HPDE6-E6E7 (cell line): ENCODE measurements at regions not wholly inside any gene's neighbourhood (a gene's known extent, or its start where the extent isn't known, plus 50 kb on each side); places are given as distances from the start of the nearest gene placed in this dataset.
"Not testable (repeated sequence)": the region's sequence is repeated elsewhere in the genome, so short reads cannot be mapped to it uniquely, and the experiment has no call there.

Experiments used
- DNase-seq: peaks from one replicate; pipeline ENCODE4 v3.0.0; 2011; ENCODE audit warnings: missing footprints; ENCODE audit errors: extremely low spot score

DNA sequence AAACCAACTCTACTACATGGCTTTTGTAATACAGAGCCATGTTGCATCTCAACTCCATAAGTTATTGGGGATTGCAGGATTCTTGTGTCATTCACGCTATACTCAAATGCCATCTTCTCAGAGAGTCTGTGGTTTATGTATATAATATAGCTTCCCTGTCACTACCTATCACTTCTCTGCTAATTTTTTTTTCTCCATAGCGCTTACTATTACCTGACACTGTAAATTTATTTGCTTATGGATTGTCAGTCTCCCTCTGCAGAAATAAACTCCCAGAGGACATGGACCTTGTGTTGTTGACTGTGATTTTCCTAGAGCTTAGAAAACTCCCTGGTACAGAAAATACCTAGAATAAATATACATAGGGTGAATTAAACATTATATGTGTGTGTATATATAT is 990.5 kb downstream of the TBL1XR1 start:
- DNase-seq: no peak

DNA sequence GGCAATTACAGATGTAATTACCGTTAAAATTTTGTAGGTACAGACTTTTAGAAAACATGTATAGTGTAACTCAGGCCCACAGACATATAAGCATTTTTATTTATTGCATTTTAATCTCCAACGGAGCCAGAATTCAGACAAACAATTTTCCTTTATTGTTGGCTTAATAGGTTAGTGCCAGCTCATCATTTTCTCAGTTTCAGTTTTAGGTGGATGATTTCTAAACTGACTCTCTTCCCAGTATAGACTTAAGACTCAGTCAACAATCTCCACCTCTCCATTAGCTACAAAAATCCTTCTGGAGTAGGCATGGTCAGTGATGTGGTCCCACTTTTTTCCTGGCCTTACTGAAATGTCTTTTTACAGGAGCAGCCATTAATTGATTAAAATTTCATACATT is 994.6 kb downstream of the TBL1XR1 start:
- no peak for DNase-seq

DNA sequence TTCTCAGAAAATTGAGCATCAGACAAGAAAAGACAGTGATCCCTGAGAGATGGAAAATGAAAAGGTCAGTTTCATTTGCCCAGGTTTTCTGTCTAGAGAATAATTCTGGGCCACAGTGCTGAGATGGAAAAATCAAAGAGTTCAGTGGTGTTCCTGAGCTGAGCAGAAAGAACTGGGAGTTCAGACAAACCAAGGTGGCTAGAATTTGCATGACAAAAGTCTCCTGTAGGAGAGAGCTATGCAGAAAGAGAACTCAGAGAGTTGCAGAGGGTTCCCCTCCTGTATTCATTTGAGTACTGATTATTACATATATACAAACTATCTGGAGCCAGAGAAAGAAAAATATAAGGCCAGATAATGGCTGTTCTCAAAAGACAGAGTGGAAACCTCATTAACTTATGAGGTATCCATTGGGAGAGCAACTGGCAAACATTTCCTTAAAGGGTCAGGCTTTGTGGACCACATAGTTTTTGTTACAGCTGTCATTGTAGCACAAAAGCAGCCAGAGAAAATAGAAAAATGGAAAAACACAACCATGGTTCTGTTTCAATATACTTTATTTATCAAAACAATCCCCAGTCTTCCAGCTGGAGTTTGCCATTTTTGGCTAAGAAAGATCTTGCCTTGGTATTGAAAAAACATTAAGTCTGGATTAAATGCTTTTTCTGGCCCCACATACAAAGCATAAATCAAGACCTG is 1004.1 kb downstream of the TBL1XR1 start:
- no peak for DNase-seq

DNA sequence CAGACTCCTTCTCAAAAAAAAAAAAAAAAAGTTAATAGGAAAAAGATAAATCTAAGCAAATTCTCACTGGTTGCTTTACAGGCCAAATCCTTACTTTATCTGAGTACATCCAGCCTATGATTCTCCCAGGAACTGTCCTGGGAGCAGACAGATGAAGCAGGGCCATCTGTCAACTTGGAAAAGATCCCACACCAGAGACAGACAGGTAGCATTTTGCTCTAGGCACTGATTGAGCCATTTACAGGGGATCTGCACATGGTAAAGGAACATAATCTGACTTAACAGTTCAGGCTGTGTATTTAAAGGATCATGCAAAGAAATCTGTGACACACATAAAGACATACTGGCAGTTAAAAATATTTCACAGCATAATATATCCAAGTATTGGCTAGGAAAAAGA is 1006.5 kb downstream of the TBL1XR1 start:
- no peak for DNase-seq

DNA sequence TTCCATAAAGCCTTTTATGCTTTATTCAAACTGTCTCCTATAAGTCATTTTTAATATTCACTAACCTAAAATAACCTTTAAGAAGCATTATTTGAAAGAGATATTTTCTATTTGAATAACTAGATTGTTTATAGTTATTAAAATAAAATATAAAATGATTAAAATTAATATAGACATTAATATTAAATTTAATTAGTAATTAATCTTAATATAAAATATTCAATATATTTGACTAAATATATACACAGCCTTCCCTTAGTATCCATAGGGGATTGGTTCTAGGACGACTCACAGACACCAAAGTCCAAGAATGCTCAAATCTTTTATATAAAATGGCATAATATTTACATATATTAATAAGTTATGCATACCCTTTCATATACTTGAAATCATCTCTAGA is 1014.1 kb downstream of the TBL1XR1 start:
- no peak for DNase-seq

DNA sequence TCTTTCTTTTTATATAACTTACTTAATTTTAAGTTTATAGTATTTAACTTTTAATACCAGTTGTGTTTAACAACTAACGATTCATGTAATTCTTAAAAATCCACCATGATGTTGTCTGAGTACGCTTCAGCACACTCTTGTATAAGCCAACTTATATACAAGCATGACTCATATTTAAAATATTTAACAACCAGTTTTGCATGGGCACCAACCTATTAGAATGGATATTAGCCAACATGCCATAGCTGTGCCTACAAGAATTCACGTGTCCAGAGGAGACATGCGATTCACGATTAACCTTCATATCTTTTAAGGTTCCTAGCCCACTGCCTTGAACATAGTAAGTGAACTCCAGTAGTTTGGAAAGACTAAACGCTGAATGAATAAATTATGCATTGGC is 1023.2 kb downstream of the TBL1XR1 start:
- DNase-seq: no peak

DNA sequence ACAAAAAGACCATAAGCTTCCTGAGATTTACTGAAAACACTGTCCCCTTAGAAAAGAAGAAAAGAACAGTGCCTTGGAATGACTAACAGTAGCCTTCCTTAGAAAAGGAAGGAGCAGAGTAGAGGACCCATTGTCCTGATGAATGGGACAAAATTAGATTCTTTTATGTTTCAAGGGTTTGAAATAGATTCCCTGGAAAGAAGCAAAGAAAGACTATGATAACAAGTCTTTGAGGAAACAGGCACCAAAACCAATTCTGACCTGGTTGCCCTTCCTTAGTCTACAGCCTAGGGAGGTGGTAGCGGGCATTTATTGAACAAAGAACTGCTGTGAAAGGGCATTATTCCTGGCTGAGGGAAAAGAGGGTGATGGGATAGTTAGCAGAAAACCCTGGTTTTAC is 1024.8 kb downstream of the TBL1XR1 start:
- no peak for DNase-seq

DNA sequence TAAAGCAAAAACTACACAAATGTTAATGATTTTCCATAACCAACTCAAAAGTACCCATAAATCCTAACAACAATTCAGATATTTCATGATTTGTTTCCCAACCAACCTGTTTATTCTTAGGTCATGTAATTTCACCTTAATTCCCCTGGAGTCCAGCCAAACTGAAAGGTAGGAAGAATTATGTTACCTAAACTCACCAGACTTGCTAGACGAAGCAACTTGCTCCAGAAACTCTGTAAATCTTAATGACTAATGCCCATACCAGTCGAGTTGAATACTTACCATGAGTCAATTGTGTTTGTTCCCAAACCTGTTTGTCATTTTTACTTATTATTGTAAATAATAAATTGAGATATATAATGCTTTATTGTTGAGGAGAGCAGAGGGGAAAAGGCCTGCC is 1030.0 kb downstream of the TBL1XR1 start:
- peak; percentile 44 for DNase-seq

DNA sequence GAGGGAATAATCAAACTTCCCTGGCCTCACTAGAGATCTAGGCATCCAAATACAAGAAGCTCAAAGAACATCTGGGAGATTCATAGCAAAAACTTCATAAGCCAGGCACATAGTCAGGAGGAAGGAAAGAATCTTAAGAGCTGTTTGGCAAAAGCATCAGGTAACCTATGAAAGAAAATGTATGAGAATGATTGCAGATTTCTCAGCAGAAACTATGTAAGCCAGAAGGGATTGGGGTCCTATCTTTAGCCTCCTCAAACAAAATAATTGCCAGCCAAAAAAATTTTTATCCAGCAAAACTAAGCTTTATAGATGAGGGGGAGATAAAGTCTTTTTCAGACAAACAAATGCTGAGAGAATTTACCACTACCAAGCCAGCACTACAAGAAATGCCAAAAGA is 1036.3 kb downstream of the TBL1XR1 start:
- no peak for DNase-seq

DNA sequence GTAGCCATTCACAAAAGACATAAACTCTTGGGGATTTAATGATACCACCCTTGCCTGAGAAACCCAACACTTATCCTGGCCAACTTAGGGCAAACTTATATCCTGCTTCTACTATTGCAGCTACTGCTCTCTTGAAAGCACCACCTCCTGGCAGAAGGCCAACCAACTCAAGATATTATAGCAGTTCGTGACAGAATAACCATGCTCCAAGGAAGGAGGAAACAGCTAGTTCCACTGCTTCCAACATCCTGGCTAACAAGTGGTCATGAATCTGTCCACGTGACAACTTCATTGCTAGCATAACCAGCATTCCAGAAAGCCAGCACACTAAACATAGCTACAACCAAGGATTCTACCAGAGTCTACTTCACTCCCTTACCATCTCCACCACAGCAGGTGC is 1037.5 kb downstream of the TBL1XR1 start:
- no peak for DNase-seq

DNA sequence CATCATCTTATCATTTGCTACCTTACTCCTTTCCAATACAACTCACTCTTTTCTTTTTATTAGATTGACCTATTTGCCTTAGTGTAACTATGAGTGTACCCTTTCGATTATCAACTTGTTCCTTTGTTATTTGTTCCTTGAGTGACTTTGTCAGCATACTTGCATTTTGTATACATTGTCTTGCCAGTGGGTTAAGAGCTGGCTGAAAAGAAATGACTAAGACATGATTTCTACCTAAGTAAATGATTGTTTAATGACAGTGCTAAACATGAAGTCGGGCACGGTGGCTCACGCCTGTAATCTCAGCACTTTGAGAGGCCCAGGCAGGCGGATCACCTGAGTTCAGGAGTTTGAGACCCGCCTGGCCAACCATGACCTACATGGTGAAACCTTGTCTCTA is 1042.3 kb downstream of the TBL1XR1 start:
- DNase-seq: no peak

DNA sequence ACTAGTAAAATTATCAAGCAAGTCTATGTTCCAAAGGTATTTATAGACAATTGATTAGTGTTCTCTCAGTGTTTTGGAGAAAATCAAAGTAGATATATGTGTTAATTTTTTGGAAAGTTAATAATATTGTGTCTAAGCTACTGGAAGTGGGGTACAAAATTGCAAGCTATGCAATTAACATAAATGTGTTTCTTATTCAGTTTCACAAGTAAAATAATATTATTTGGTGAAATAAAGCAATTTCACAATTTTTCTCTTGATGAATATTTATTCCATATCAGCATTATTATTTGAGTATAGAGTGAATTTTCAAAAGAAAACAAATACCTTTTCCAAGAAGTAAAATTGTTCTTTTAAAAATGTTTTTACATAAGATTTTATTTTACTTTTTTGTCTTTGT is 1047.7 kb downstream of the TBL1XR1 start:
- no peak for DNase-seq

DNA sequence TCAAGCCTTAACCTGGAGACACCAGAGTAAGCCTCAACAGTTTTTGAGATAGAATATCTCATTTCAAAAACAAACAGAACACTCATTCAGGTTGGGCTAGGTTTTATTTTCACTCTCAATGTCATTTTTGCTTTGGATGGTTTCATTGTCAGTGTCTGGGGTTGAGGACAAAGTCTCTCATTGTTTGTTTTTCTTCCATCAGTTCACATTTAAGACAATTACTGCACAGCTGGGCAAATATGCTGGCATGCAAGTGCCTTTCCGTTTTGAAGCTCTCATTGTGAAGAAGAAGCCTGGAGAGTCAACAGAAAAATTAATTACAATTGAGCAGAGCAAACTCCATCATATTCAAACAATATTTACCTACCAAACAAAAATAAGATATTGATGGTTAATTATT is 1050.0 kb downstream of the TBL1XR1 start:
- DNase-seq: no peak

DNA sequence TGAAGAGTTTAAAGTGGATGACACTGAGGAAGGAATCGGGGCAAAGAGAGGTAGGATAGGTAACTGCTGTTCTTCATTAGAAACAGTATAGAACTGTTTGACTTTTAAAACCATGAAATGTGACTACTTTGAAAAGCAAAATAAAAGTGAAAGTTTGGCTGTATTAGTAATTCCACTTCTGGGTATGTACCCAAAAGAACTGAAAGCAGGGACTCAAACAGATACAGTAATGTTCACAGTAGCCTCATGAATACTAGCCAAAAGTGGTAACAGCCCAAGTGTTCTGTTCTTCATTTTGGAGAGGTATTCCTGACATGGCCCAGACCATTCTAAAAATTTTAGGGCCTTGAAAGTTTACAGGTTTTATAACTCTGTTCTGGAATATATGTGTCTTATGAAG is 1055.4 kb downstream of the TBL1XR1 start:
- no peak for DNase-seq

DNA sequence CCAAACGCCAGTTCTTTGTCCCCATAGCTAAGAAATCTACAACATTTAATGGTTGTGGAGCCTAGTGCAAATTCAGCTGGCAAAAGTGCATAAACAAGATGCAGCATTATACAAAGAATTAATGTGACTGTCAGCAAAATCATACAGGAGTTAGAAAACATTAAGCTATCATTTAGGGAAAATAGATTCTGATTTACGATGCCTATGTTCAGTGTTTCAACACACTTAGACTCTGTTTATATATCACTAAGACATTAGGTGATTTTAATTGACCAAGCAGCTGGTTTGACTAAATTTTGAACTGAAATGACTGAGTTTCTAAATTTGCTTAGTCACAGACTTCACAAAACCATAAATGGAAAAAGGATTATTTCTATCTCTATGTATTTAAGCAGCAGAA is 1076.8 kb downstream of the TBL1XR1 start:
- DNase-seq: no peak

DNA sequence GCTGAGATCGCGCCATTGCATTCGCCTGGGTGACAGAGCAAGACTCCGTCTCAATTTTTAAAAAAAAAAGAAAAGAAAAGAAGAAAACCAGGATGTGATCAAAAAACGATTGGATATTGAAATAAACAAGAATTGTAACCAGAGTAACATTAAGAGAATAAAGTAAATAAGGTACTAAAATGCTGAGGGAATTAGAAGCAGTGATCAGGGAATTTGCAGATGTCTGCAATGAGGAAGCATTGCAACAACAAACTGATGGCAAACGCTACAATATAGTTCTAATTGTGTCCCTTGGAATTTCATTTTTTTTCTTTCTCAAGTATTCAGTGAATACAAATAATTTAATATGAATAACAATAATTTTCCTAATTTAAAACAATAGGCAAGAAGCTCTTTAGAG is 1077.5 kb downstream of the TBL1XR1 start:
- DNase-seq: no peak

DNA sequence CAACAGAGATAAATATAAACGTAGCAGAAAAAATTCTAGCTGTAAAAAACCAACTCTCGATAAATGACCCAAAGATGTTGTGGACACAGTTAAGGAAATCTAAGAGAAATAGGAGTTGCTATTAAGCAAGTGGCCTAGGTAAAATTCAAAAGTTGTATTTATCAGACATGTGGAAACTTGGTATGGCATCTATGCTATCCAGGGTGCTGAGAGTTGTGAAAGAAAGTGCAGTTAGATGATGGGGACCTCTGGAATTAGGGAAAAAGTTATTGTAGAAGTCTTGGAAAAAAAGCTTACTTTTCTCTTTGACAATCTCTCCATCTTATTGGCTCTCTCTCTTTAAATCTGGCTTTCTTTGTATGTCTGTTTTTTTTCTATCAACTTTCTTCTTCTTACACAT is 1090.9 kb downstream of the TBL1XR1 start:
- DNase-seq: no peak

DNA sequence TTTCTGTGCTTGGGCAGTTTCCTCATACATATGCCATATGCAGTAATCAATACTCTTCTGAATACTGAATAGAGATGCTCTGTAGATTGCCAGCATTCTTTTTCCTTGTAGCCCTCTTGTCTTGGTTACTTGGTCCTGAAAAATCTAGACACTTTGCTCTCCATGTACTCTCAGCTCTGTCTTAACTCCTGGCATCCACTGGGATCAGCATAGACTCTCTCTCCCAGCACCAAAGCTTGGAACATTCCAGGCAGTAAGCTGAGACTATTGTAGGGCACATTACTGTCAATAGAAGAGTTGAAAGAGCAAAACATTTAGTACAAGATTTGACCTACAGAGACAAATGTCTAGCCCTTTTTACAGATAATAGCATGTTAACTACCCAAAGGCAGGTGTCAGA is 1100.3 kb downstream of the TBL1XR1 start:
- DNase-seq: no peak

DNA sequence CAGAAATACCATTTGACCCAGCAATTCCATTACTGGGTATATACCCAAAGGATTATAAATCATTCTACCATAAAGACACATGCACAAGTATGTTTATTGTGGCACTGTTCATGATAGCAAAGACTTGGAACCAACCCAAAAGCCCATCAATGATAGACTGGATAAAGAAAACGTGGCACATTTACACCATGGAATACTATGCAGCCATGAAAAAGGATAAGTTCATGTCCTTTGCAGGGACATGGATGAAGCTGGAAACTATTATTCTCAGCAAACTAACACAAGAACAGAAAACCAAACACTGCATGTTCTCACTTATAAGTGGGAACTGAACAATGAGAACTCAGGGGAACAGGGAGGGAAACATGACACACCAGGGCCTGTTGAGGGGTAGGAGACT is 1103.4 kb downstream of the TBL1XR1 start:
- not testable (repeated sequence) for DNase-seq

DNA sequence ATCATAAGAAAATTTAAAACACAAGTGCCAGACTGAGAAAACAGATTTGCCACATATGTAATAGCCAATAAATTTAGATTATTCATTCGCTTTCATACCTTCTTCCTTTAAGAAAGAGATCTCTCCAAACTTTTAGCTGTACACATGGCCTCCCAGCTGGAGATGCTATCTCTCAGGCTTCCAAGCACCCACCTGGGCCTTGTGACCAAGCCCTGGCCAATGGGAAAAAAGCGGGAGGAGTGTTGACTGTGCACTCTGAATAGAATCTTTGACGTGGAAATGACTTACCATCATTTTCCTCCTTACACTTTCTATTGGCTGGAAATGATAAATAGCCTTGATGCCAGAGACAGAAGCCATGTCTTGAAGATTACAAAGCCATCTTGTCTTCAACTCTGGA is 1106.6 kb downstream of the TBL1XR1 start:
- no peak for DNase-seq

DNA sequence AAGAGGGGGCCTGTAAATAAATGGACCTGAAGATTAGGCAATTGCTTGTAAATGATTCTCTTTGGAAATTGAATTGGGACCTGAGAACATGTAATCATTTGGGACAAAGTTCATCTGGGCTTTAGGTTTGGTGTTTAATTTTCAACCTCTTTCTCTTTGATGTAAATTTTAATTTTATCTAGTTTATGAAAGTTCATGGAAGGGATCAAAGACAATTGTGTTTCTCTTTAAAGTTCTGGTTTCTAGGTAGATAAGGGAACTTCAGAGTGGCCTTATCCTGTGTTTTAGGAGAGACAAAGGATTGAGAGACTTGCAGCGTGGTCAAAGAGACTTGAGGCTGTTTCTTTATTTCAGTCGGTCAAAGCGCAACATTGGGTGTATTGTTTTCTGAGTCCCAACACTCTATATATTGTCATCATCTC is 1108.3 kb downstream of the TBL1XR1 start:
- DNase-seq: no peak

DNA sequence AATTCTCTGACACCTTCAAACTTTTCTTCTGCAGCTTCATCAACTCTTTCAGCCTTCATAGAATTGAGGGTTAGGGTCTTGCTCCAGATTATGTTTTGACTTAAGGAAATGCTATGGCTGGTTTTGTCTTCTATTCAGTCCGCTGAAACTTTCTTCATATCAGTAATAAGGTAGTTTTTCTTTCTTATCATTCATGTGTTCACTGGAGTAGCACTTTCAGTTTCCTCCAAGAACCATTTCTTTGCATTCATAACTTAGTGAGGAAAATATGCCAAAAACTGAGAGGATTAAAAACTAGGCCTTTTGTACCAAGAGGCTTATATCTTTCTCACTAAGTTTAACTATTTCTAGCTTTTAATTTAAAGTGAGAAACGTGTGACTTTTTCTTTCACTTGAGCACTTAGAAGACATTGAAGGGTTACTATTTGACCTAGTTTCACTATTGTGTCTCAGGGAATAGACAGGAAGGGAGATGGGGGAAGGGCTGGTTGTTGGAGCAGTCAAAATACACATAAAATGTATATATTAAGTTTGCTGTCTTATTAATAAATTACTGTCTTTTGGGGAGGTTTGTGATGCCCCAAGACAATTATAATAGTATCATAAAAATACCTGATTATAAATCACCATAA is 1110.1 kb downstream of the TBL1XR1 start:
- DNase-seq: no peak

DNA sequence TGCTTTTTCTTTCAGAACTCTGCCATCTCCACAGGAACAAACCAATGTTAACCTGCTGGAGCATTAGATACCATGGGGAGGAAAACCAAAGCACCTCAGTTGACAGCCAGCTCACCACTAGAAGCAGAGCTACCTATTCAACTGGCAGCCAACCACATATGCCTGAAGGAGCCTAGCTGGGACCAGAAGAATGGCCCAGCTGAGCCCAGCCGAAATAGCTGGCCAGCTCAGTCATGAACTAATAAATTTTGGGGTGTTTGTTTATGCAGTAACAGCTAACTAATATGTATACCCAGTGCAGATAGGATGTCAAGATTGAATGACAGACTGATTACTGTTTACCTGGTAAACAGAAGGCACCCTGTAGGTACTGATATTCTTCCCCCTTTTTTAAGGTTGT is 1117.5 kb downstream of the TBL1XR1 start:
- DNase-seq: no peak

DNA sequence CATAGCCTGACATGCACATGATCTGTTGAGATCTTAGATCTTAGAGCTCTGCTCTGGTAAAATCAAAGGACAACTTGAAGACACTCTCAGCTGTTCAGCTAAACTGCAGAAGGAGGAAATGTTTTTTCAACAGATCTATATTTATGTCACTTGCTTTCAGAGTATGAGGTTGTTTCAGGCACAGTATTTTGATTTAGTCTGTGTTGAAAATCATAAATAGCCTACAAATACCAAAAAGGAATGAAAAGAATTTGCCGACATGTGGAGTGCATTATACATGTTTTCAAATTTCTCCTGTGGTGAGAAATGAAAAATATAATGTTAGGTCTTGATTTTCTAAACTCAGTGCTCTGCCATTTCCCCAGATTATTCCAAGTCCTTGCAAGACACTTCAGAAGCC is 1118.4 kb downstream of the TBL1XR1 start:
- no peak for DNase-seq
